ENCODE measurements at regions not wholly inside any gene's neighbourhood (a gene's known extent, or its start where the extent isn't known, plus 50 kb on each side); places are given as distances from the start of the nearest gene placed in this dataset.

DNA sequence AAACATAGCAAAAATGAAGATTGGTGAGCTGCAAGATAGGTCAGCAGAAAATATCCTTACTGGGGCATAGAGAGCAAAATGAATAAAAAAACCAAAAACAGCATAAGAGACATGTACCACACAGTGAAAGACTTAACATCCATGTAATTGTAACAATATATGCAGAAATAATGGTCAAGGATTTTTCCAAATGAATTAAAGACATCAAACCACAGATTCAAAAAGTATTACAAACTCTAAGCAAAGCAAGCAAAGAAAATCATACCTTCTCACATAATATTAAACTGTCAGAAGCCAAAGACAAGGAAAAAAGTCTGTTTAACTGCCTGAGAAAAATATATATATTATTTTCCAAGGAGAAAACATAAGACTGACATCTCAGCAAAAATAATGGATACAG is 111.3 kb downstream of the MIS18A start:
- H3K27me3 ChIP-seq = no peaks in the 10 kb centered on the region
- no peak overlapping the region for H3K4me3 ChIP-seq
- H3K4me1 ChIP-seq = no peaks in the 10 kb centered on the region
- ATAC-seq (no peak), DNase-seq (no peak)
- no peaks in the 10 kb centered on the region for H3K36me3 ChIP-seq
- no peak for TF ChIP-seq POLR2A (IDR thresholded peaks at IDR 0.05)
- TF ChIP-seq, protein P1, sequence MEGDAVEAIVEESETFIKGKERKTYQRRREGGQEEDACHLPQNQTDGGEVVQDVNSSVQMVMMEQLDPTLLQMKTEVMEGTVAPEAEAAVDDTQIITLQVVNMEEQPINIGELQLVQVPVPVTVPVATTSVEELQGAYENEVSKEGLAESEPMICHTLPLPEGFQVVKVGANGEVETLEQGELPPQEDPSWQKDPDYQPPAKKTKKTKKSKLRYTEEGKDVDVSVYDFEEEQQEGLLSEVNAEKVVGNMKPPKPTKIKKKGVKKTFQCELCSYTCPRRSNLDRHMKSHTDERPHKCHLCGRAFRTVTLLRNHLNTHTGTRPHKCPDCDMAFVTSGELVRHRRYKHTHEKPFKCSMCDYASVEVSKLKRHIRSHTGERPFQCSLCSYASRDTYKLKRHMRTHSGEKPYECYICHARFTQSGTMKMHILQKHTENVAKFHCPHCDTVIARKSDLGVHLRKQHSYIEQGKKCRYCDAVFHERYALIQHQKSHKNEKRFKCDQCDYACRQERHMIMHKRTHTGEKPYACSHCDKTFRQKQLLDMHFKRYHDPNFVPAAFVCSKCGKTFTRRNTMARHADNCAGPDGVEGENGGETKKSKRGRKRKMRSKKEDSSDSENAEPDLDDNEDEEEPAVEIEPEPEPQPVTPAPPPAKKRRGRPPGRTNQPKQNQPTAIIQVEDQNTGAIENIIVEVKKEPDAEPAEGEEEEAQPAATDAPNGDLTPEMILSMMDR (IDR thresholded peaks at IDR 0.05) = no peak
- intact Hi-C loops (cut with DNase I) = no loop called here
- H3K9me3 ChIP-seq = no peaks in the 10 kb centered on the region
- H3K27ac ChIP-seq = no peak overlapping the region

DNA sequence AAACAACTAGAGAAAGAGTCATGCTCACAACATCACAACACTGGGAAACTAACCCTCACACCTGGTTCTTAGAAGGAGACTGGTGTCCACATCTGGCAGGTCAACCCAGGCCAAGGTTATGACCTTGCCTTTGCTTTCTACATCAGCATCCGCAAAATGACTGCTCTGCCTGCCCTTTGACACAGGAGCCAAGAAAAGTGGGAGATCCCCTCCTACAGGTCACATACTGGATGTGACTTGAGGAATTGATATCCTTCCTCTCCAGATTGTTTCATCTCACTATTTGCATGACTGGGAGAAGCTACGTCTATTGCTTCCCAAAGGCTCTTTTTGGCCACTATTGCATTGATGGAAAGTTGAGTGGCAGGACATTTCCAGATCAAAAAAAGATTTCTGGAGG is 115.5 kb downstream of the MIS18A start:
- DNase-seq = no peak
- no peak for ATAC-seq
- no peaks in the 10 kb centered on the region for H3K9me3 ChIP-seq
- TF ChIP-seq, protein P1 (IDR thresholded peaks at IDR 0.05) = no peak
- TF ChIP-seq POLR2A (IDR thresholded peaks at IDR 0.05) = no peak
- no peak overlapping the region for H3K4me3 ChIP-seq
- H3K36me3 ChIP-seq = no peaks in the 10 kb centered on the region
- intact Hi-C loops (cut with DNase I) = no loop called here
- no peaks in the 10 kb centered on the region for H3K27me3 ChIP-seq
- no peaks in the 10 kb centered on the region for H3K4me1 ChIP-seq
- H3K27ac ChIP-seq = no peak overlapping the region
- WGBS (ENCODE audit: insufficient coverage, low coverage, low lambda C conversion rate, missing lambda C conversion rate) = 33% methylated on average over 2 of the region's 2 CpGs

DNA sequence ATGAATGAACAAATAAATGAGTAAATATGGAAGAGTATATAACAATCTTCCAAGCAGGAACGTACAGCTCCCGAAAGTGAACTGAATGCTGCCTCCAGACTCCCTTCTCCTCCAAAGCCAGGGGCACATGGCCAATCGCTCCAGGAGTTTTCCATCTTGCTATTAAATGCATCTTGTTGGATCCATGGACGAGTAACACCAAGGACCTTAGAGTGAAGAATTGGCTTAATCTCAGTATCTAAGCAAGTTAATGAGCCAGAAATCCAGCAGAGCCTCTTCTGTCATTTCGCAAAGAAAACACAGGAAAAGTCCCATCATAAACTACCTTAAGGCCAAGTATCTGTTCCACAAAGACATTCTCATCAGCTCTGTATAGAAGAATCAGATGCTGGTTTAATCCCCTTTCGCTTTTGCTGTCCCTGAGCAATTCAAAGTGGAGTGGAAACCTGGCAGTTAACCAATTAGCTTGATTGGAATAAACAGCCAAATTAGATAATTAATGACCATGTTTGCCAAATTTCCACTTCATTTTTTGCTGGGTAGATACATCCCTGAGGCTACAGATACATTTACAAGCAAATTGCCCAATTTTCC is 116.0 kb downstream of the MIS18A start:
- no peak for TF ChIP-seq POLR2A (IDR thresholded peaks at IDR 0.05)
- TF ChIP-seq, protein P1 (IDR thresholded peaks at IDR 0.05) = no peak
- intact Hi-C loops (cut with DNase I) = no loop called here
- Histone ChIP-seq H3K27me3 (no peaks in the 10 kb centered on the region), H3K9me3 (no peaks in the 10 kb centered on the region), H3K36me3 (no peaks in the 10 kb centered on the region), H3K27ac (no peak overlapping the region), H3K4me3 (no peak overlapping the region), H3K4me1 (no peaks in the 10 kb centered on the region)
- 67% methylated on average over 6 of the region's 6 CpGs for WGBS (ENCODE audit: insufficient coverage, low coverage, low lambda C conversion rate, missing lambda C conversion rate)
- DNase-seq (no peak), ATAC-seq (no peak)

DNA sequence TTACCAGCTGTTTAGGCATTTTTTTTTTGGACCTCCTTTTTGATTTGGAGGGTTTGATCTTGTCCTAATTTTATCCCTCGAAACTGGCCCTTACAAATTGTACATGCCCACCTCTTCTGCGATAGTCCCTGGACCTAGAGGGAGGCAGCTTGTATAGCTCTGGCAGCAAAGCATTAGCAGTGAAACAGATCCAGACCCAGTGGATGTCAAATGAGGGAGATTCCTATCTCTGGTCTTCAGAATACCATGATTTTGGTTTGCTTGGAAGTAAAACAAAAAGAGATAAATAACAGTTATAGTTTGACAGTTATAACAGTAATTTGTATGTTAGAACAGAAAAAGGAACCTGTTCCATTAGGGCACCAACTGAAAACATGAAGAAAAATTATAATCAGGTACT is 123.6 kb downstream of the MIS18A start:
- 62% methylated on average over 2 of the region's 2 CpGs for WGBS (ENCODE audit: insufficient coverage, low coverage, low lambda C conversion rate, missing lambda C conversion rate)
- Histone ChIP-seq H3K36me3 (no peaks in the 10 kb centered on the region), H3K9me3 (no peaks in the 10 kb centered on the region), H3K4me1 (no peaks in the 10 kb centered on the region), H3K4me3 (no peak overlapping the region), H3K27me3 (no peaks in the 10 kb centered on the region), H3K27ac (no peak overlapping the region)
- no peak for DNase-seq
- no peak for TF ChIP-seq POLR2A (IDR thresholded peaks at IDR 0.05)
- TF ChIP-seq, protein P1 (IDR thresholded peaks at IDR 0.05) = no peak
- no peak for ATAC-seq
- intact Hi-C loops (cut with DNase I) = no loop called here

DNA sequence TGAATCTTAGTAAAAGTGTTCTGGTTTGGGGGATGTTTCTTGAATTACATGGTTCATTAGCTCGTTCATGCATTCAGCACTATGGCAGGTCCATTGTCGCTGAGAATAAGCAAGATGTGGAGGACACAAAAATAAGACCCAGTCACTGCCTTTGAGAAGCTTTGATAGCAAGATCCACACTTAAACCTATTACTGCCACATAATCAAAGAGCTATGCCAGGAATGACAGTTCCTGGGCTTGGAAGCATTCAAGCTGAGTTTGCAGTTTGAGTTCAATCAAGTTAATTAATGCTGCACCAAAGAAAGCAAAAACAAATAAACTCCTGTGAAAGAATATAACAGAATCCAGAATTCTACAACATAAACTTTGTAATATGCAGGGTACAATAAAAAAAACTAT is 131.8 kb downstream of the MIS18A start:
- Histone ChIP-seq H3K27ac (no peak overlapping the region), H3K9me3 (no peaks in the 10 kb centered on the region), H3K27me3 (no peaks in the 10 kb centered on the region), H3K4me3 (no peak overlapping the region), H3K4me1 (no peaks in the 10 kb centered on the region), H3K36me3 (no peaks in the 10 kb centered on the region)
- no peak for TF ChIP-seq POLR2A (IDR thresholded peaks at IDR 0.05)
- TF ChIP-seq, protein P1 (IDR thresholded peaks at IDR 0.05) = no peak
- intact Hi-C loops (cut with DNase I) = no loop called here
- no peak for ATAC-seq
- no peak for DNase-seq
- 14% methylated on average over 2 of the region's 2 CpGs for WGBS (ENCODE audit: insufficient coverage, low coverage, low lambda C conversion rate, missing lambda C conversion rate)
